ENCODE measurements at regions not wholly inside any gene's neighbourhood (a gene's known extent, or its start where the extent isn't known, plus 50 kb on each side); places are given as distances from the start of the nearest gene placed in this dataset.

DNA sequence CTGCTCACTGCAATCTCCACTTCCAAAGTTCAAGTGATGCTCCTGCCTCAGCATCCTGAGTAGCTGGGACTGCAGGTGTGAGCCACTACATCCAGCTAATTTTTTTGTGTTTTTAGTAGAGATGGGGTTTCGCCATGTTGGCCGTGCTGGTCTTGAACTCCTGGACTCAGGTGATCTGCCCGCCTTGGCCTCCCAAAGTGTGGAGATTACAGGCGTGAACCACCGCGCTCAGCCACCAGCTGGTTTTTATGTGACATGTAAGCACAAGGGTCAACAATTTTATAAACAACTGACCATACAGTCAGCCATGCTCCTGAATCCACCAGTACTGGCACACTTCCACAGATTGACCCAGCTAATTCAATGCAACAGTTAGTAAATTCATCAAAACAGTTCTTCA, 526.3 kb upstream of the LRRC4C start:
- no peak for TF ChIP-seq POLR2A (IDR thresholded peaks at IDR 0.05)
- TF ChIP-seq, protein P1, sequence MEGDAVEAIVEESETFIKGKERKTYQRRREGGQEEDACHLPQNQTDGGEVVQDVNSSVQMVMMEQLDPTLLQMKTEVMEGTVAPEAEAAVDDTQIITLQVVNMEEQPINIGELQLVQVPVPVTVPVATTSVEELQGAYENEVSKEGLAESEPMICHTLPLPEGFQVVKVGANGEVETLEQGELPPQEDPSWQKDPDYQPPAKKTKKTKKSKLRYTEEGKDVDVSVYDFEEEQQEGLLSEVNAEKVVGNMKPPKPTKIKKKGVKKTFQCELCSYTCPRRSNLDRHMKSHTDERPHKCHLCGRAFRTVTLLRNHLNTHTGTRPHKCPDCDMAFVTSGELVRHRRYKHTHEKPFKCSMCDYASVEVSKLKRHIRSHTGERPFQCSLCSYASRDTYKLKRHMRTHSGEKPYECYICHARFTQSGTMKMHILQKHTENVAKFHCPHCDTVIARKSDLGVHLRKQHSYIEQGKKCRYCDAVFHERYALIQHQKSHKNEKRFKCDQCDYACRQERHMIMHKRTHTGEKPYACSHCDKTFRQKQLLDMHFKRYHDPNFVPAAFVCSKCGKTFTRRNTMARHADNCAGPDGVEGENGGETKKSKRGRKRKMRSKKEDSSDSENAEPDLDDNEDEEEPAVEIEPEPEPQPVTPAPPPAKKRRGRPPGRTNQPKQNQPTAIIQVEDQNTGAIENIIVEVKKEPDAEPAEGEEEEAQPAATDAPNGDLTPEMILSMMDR (IDR thresholded peaks at IDR 0.05): no peak

All from gastroesophageal sphincter (tissue), 3 donors.